HFF-Myc (cell line): ENCODE measurements at regions not wholly inside any gene's neighbourhood (a gene's known extent, or its start where the extent isn't known, plus 50 kb on each side); places are given as distances from the start of the nearest gene placed in this dataset.

Experiments
- DNase-seq: peaks from one replicate; pipeline ENCODE4 v3.0.0-alpha.2; 2011; ENCODE audit warnings: low read depth; ENCODE audit errors: extremely low read depth
- H3K4me3 ChIP-seq: replicated peaks from 2 replicates; pipeline ENCODE4 v1.5.1; 2011; ENCODE audit warnings: low read depth, mild to moderate bottlenecking, control low read depth, low read length
- CTCF ChIP-seq: IDR thresholded peaks from 2 replicates; pipeline ENCODE4 v1.5.1; 2012; ENCODE audit warnings: mild to moderate bottlenecking, low read depth, low read length, control low read depth; ENCODE audit errors: missing control alignments

- no peak for DNase-seq
- no peak overlapping the region for H3K4me3 ChIP-seq
- no peak for TF ChIP-seq CTCF
Observed at GRCh38 chr9:80440724-80441123, 869.0 kb downstream of the TLE4 start.

- no peak overlapping the region for H3K4me3 ChIP-seq
- DNase-seq = no peak
- no peak for TF ChIP-seq CTCF
Observed at GRCh38 chr9:80437825-80438224, 866.1 kb downstream of the TLE4 start.

DNA sequence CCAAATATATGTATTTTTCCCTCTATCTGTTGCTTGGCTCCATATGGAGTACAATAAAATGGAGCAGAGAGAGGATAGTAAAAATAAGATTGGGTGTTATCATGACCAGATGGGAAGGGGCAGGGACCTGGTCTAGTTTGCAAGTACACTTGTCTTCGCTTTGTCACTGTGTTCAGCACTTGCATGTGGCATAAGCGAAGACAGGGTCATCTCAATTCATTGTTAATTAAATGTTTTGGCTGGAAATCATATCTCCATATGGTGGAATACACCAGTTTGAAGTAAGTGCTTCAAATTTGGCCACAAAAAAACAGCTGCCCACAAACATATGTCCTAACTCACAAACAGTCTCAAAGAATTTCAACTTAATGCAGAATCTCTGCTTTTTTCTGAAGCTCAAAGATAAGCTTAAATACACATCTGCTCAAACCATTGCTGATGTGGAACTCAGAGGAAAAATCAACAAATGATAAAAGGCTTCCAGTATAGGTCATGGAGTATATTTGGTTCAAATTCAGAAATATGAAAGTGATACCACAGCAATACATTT, 865.4 kb downstream of the TLE4 start:
- no peak for DNase-seq
- TF ChIP-seq CTCF = no peak
- H3K4me3 ChIP-seq = no peak overlapping the region

- no peak for TF ChIP-seq CTCF
- no peak for DNase-seq
- no peak overlapping the region for H3K4me3 ChIP-seq
Observed at GRCh38 chr9:80435591-80435990, 863.8 kb downstream of the TLE4 start.

- DNase-seq = no peak
- H3K4me3 ChIP-seq = no peak overlapping the region
- TF ChIP-seq CTCF = no peak
Observed at GRCh38 chr9:80426992-80427391, 855.2 kb downstream of the TLE4 start.

DNA sequence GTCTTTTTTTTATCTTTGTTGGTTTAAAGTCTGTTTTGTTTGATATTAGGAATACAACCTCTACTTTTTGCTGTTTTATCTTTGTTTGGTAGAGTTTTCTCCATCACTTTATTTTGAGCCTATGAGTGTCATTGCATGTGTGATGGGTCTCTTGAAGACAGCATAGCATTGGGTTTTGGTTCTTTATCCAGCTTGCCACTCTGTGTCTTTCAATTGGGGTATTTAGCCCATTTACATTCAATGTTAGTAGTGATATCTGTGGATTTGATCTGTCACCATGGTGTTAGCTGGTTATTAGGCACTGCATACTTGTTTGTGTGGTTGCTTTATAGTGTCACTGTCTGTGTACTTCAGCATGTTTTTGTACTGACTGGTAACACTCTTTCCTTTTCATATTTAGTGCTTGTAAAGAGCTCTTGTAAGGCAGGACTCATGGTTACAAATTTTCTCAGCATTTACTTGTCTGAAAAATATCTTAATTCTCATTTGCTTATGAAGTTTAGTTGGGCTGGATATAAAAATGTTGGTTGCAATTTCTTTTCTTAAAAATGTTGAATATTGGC, 845.5 kb downstream of the TLE4 start:
- H3K4me3 ChIP-seq = no peak overlapping the region
- TF ChIP-seq CTCF = no peak
- DNase-seq = no peak

DNA sequence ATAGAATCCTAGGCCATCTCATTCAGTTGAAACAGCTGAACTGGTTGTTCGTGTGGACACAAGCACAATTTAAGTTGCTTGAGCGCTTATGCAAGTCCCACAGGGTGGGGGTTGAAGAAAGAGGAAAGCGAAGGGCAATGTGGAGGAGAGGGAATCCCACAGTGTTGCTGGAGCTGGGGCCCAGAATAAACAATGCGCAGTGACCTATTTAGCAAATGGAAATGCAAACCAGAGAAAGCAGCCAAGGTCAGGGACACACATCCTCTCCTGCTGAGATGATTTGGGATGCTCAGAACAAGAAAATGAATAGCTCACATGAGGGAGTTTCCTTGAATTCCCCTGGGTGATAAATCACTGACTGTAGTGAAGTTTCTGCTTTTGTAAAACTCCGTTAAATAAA, 838.3 kb downstream of the TLE4 start:
- DNase-seq = no peak
- TF ChIP-seq CTCF = no peak
- no peak overlapping the region for H3K4me3 ChIP-seq
